ENCODE measurements at regions not wholly inside any gene's neighbourhood (a gene's known extent, or its start where the extent isn't known, plus 50 kb on each side); places are given as distances from the start of the nearest gene placed in this dataset.

DNA sequence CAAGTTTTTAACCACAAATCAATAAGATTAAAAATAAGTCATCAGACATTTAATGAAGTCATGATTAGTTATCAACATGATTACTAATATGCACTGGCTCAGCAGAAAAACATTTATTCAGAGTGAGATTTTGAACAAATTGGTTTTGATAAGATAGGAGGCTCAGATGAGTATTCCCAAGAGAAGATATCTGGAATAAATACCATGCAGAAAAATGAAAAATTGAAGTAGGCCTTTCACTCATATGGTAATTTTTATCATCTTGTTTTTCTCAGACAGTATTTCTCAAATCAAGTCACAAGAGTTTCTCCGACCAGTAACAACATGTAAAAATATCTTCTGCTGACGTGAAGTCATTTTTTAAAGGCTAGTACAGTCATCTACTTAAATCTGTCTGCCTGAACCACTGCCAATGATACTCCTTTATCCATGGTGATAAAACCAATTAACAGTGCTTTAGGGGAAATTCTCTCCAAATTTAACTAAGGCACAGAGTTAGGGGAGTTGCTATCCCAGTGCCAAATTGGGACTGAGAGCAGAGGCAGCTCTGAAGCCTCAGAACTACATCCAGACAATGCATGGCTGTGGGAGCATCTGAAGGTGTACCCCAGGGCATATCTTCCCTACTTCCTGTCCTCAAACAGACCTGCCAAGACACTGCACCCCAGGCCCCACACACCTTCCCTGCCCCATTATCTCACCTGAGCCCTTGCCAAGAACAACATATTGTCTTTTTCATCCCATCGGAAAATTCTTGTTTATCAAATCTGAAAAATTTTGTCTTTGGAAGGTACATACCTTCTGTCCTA lies 105.5 kb upstream of the TSLP start (continued):
- TF ChIP-seq ZNF532 (CRISPR knock-in tag; IDR thresholded peaks at IDR 0.05; ENCODE audit: borderline replicate concordance) = no peak
- TF ChIP-seq, protein P1, sequence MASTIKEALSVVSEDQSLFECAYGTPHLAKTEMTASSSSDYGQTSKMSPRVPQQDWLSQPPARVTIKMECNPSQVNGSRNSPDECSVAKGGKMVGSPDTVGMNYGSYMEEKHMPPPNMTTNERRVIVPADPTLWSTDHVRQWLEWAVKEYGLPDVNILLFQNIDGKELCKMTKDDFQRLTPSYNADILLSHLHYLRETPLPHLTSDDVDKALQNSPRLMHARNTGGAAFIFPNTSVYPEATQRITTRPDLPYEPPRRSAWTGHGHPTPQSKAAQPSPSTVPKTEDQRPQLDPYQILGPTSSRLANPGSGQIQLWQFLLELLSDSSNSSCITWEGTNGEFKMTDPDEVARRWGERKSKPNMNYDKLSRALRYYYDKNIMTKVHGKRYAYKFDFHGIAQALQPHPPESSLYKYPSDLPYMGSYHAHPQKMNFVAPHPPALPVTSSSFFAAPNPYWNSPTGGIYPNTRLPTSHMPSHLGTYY (CRISPR knock-in tag; IDR thresholded peaks at IDR 0.05) = no peak
- TF ChIP-seq AFF4 (CRISPR knock-in tag; IDR thresholded peaks at IDR 0.05; ENCODE audit: borderline replicate concordance) = no peak
- TF ChIP-seq, protein P2, sequence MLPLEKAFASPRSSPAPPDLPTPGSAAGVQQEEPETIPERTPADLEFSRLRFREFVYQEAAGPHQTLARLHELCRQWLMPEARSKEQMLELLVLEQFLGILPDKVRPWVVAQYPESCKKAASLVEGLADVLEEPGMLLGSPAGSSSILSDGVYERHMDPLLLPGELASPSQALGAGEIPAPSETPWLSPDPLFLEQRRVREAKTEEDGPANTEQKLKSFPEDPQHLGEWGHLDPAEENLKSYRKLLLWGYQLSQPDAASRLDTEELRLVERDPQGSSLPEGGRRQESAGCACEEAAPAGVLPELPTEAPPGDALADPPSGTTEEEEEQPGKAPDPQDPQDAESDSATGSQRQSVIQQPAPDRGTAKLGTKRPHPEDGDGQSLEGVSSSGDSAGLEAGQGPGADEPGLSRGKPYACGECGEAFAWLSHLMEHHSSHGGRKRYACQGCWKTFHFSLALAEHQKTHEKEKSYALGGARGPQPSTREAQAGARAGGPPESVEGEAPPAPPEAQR (CRISPR knock-in tag; IDR thresholded peaks at IDR 0.05) = no peak
- no peak for TF ChIP-seq ZBTB43 (CRISPR knock-in tag; IDR thresholded peaks at IDR 0.05)
- no peak for TF ChIP-seq ZNF219 (CRISPR knock-in tag; IDR thresholded peaks at IDR 0.05; ENCODE audit: borderline replicate concordance)
- TF ChIP-seq STAT6 (CRISPR knock-in tag; conservative IDR thresholded peaks at IDR 0.05; ENCODE audit: low read depth) = no peak
- TF ChIP-seq NR1H2 (CRISPR knock-in tag; IDR thresholded peaks at IDR 0.05) = no peak
- no peak for TF ChIP-seq JAZF1 (CRISPR knock-in tag; IDR thresholded peaks at IDR 0.05)
